DND-41 (cell line): ENCODE measurements at regions not wholly inside any gene's neighbourhood (a gene's known extent, or its start where the extent isn't known, plus 50 kb on each side); places are given as distances from the start of the nearest gene placed in this dataset.

Source experiments
- EZH2 ChIP-seq: IDR thresholded peaks from 3 replicates; pipeline ENCODE4 v1.6.1; 2012; ENCODE audit warnings: borderline replicate concordance, low read depth, mild to moderate bottlenecking, moderate library complexity, low read length, inconsistent platforms; ENCODE audit not compliant: severe bottlenecking
- TF ChIP-seq, protein P1 (sequence below): IDR thresholded peaks from 2 replicates; pipeline ENCODE4 v1.5.1; 2012; ENCODE audit warnings: borderline replicate concordance, low read length, moderate library complexity, mild to moderate bottlenecking; ENCODE audit not compliant: poor library complexity, severe bottlenecking; ENCODE audit errors: extremely low read depth

- no peak for TF ChIP-seq EZH2
- TF ChIP-seq, protein P1, sequence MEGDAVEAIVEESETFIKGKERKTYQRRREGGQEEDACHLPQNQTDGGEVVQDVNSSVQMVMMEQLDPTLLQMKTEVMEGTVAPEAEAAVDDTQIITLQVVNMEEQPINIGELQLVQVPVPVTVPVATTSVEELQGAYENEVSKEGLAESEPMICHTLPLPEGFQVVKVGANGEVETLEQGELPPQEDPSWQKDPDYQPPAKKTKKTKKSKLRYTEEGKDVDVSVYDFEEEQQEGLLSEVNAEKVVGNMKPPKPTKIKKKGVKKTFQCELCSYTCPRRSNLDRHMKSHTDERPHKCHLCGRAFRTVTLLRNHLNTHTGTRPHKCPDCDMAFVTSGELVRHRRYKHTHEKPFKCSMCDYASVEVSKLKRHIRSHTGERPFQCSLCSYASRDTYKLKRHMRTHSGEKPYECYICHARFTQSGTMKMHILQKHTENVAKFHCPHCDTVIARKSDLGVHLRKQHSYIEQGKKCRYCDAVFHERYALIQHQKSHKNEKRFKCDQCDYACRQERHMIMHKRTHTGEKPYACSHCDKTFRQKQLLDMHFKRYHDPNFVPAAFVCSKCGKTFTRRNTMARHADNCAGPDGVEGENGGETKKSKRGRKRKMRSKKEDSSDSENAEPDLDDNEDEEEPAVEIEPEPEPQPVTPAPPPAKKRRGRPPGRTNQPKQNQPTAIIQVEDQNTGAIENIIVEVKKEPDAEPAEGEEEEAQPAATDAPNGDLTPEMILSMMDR = no peak
Observed at GRCh38 chr3:174444391-174444790, 414.7 kb upstream of the NAALADL2 start.
